ENCODE measurements at regions not wholly inside any gene's neighbourhood (a gene's known extent, or its start where the extent isn't known, plus 50 kb on each side); places are given as distances from the start of the nearest gene placed in this dataset.

DNA sequence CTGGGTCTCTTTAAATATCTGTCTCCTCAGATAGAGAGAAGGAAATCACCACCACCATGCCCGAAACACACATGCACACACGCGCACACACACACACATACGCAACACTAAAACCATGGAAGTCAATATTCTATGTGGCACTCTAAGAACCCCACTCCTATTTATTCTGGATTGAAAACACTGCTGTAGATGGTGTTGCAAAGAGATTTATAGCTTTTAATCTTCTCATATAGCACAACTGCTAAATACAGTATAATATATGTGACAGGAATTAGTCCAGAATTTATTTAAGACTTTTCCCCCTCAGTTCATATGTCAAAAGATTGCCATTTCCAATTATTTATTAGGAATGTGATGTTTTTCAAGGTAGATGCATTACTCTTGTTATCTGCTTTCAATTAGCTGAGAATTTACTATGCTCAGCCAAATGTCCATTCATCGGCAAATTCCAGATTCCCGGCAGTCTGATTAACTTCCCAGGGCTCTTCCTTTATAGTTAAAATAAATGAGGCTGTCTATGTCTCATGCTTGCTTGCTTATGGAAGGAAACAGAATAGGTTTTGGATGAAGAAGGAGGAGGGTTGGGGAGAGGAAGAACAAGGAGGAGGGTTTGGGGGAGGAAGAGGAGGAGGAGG lies 115.4 kb upstream of the NDP start:
- no peaks in the 10 kb centered on the region for H3K9me3 ChIP-seq
- H3K27me3 ChIP-seq (replicated peaks in 1 of 7): no peaks in the 10 kb centered on the region
- H3K36me3 ChIP-seq: no peaks in the 10 kb centered on the region
- no peak overlapping the region for H3K4me3 ChIP-seq
- DNase-seq: no peak
- H3K4me1 ChIP-seq: no peaks in the 10 kb centered on the region
- TF ChIP-seq POLR2A (IDR thresholded peaks at IDR 0.05): no peak
- TF ChIP-seq POLR2AphosphoS5 (IDR thresholded peaks at IDR 0.05): no peak
- TF ChIP-seq, protein P1, sequence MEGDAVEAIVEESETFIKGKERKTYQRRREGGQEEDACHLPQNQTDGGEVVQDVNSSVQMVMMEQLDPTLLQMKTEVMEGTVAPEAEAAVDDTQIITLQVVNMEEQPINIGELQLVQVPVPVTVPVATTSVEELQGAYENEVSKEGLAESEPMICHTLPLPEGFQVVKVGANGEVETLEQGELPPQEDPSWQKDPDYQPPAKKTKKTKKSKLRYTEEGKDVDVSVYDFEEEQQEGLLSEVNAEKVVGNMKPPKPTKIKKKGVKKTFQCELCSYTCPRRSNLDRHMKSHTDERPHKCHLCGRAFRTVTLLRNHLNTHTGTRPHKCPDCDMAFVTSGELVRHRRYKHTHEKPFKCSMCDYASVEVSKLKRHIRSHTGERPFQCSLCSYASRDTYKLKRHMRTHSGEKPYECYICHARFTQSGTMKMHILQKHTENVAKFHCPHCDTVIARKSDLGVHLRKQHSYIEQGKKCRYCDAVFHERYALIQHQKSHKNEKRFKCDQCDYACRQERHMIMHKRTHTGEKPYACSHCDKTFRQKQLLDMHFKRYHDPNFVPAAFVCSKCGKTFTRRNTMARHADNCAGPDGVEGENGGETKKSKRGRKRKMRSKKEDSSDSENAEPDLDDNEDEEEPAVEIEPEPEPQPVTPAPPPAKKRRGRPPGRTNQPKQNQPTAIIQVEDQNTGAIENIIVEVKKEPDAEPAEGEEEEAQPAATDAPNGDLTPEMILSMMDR (IDR thresholded peaks at IDR 0.05 in 8 of 11, conservative IDR thresholded peaks at IDR 0.05 in 3 of 11): no peak
- WGBS, 5 donors: 88 to 95% (median 93%) methylated on average over 6 of the region's 6 CpGs
- intact Hi-C loops (cut with DNase I; ENCODE audit: low total_unique reads): no loop called here
- no peak overlapping the region for H3K27ac ChIP-seq

DNA sequence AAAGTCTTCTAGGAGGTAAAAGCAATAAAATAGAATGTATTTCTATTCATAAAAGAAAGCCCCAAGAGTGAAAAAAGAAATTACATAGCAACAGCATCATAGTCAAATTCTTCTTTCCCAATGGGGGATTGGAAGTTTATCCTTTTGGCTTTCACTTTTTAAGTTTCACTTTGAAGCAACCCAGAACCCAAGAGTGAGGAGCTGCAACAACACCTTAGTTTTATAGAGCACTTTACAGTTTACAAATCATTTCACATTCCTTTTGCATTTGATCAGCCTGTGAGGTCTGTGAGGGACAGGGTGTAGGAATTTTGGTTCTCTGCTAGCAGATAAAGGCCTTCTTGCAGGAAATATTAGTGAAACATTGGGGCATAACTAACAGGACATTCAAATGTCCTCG lies 112.0 kb upstream of the NDP start:
- WGBS, 5 donors: 45 to 85% (median 58%) methylated on average over 1 of the region's 1 CpG
- no peak overlapping the region for H3K4me3 ChIP-seq
- TF ChIP-seq POLR2A (IDR thresholded peaks at IDR 0.05) (no peak), POLR2AphosphoS5 (IDR thresholded peaks at IDR 0.05) (no peak)
- TF ChIP-seq, protein P1 (IDR thresholded peaks at IDR 0.05 in 8 of 11, conservative IDR thresholded peaks at IDR 0.05 in 3 of 11): no peak

DNA sequence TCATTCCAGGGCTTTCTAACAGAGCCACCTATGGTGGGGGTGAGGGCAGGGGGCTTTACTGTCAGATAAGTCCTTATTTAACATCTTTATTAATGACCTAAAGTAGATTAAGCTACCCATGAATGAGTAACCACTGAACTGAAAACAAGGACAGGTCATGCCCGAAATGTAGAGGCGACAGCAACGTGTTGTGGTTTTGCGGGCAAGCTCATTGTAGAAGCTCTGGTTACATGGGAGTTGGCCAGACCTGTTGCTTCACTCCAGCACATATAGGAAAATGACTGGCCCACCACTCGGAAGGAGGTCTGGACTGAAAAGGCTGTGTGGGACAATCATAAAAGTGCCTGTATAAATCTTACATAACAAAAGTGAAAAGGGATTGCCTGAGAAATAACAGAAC lies 109.6 kb upstream of the NDP start:
- Histone ChIP-seq H3K9me3 (peaks cover 0 to 9% (median 0%) of the 10 kb centered on the region in 8 donors), H3K4me1 (no peaks in the 10 kb centered on the region), H3K4me3 (no peak overlapping the region), H3K36me3 (no peaks in the 10 kb centered on the region), H3K27me3 (replicated peaks in 1 of 7) (no peaks in the 10 kb centered on the region), H3K27ac (no peak overlapping the region)
- intact Hi-C loops (cut with DNase I; ENCODE audit: low total_unique reads): no loop called here
- no peak for DNase-seq
- 60 to 88% (median 84%) methylated on average over 5 of the region's 5 CpGs for WGBS, 5 donors
- TF ChIP-seq POLR2A (IDR thresholded peaks at IDR 0.05) (no peak), POLR2AphosphoS5 (IDR thresholded peaks at IDR 0.05) (no peak)
- TF ChIP-seq, protein P1 (IDR thresholded peaks at IDR 0.05 in 8 of 11, conservative IDR thresholded peaks at IDR 0.05 in 3 of 11): no peak

More for the DNA sequence above, 112.0 kb upstream of the NDP start:
- H3K27ac ChIP-seq: no peak overlapping the region
- no peak for DNase-seq
- no peaks in the 10 kb centered on the region for H3K27me3 ChIP-seq (replicated peaks in 1 of 7)
- H3K4me1 ChIP-seq: no peaks in the 10 kb centered on the region
- no peaks in the 10 kb centered on the region for H3K36me3 ChIP-seq
- no peaks in the 10 kb centered on the region for H3K9me3 ChIP-seq
- intact Hi-C loops (cut with DNase I; ENCODE audit: low total_unique reads): no loop called here

DNA sequence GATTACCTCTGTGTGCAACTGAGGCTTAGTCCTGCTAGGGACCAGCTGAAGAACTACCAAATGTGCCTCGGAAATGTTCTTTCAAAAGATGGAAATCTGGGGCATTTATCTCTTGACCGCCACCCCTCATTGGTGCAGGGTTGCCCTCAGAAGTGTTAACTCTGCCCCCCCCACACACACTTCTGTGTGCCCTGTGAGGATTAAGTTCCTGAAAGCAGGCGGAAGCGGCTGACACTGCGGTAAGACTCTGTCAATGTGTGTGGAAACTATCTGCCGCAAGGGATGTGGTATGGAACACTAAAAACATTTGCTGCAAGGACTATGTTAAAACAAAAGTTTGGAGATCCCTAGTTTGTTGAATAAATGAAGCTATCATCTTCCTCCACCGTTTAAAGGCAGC lies 106.9 kb upstream of the NDP start:
- 87 to 94% (median 92%) methylated on average over 7 of the region's 7 CpGs for WGBS, 5 donors
- intact Hi-C loops (cut with DNase I; ENCODE audit: low total_unique reads): no loop called here

More for the DNA sequence above, 106.9 kb upstream of the NDP start:
- H3K4me3 ChIP-seq: no peak overlapping the region
- no peaks in the 10 kb centered on the region for H3K4me1 ChIP-seq
- no peak for DNase-seq
- H3K9me3 ChIP-seq: peaks cover 0 to 11% (median 0%) of the 10 kb centered on the region in 8 donors
- H3K27me3 ChIP-seq (replicated peaks in 1 of 7): no peaks in the 10 kb centered on the region
- TF ChIP-seq POLR2A (IDR thresholded peaks at IDR 0.05): no peak
- TF ChIP-seq, protein P1 (IDR thresholded peaks at IDR 0.05 in 8 of 11, conservative IDR thresholded peaks at IDR 0.05 in 3 of 11): no peak
- TF ChIP-seq POLR2AphosphoS5 (IDR thresholded peaks at IDR 0.05): no peak
- H3K36me3 ChIP-seq: no peaks in the 10 kb centered on the region
- H3K27ac ChIP-seq: no peak overlapping the region
